Suprapubic skin (tissue), 4 donors: ENCODE measurements at regions not wholly inside any gene's neighbourhood (a gene's known extent, or its start where the extent isn't known, plus 50 kb on each side); places are given as distances from the start of the nearest gene placed in this dataset.
"Not testable (repeated sequence)": the region's sequence is repeated elsewhere in the genome, so short reads cannot be mapped to it uniquely, and the experiment has no call there.

Source experiments
- DNase-seq, 2 donors: peaks; one replicate each; pipeline ENCODE4 v3.0.0-alpha.2; 2019; ENCODE audit warnings: low spot score in 2 of 2
- H3K27ac ChIP-seq: fragments of 200-600 bp; sonication (generic); one replicate; pipeline ENCODE4 v1.5.1; 2019
- H3K27me3 ChIP-seq: fragments of 200-600 bp; sonication (generic); one replicate; pipeline ENCODE4 v1.5.1; 2019
- H3K36me3 ChIP-seq: fragments of 200-600 bp; sonication (generic); one replicate; pipeline ENCODE4 v1.5.1; 2019
- H3K4me1 ChIP-seq: fragments of 200-600 bp; sonication (generic); one replicate; pipeline ENCODE4 v1.5.1; 2019
- H3K4me3 ChIP-seq: fragments of 200-600 bp; sonication (generic); one replicate; pipeline ENCODE4 v1.5.1; 2019; ENCODE audit warnings: mild to moderate bottlenecking
- H3K9me3 ChIP-seq: fragments of 200-600 bp; sonication (generic); one replicate; pipeline ENCODE4 v1.5.1; 2019
- EP300 ChIP-seq: sonication (generic); formaldehyde crosslinking; IDR thresholded peaks from one replicate; pipeline ENCODE4 v1.6.1; 2017; ENCODE audit warnings: antibody characterized with exemption
- POLR2A ChIP-seq, 2 donors: fragments of 450-650 bp; IDR thresholded peaks; one replicate each; pipeline ENCODE4 v1.6.1; 2017; ENCODE audit warnings: antibody characterized with exemption in 2 of 2, mild to moderate bottlenecking in 2 of 2, moderate library complexity in 2 of 2
- POLR2AphosphoS5 ChIP-seq, 3 donors: sonication (generic); formaldehyde crosslinking; IDR thresholded peaks; one replicate each; pipeline ENCODE4 v1.6.1; 2017; ENCODE audit warnings: antibody characterized with exemption in 3 of 3
- WGBS: methylation state at CpG from one replicate; pipeline ENCODE4 v1.1.5; 2018; 5-methylcytosine and 5-hydroxymethylcytosine counted together
- TF ChIP-seq, protein P1 (sequence below), 2 donors: fragments of 200-600 bp in 1 of 2; fragments of 450-650 bp in 1 of 2; sonication (generic) in 1 of 2; IDR thresholded peaks; one replicate each; pipeline ENCODE4 v1.5.1; 2016 to 2019; ENCODE audit warnings: antibody characterized with exemption in 2 of 2, mild to moderate bottlenecking in 1 of 2, moderate library complexity in 1 of 2

- Histone ChIP-seq H3K27ac (no peak overlapping the region), H3K4me1 (no peaks in the 10 kb centered on the region), H3K27me3 (no peaks in the 10 kb centered on the region), H3K4me3 (no peak overlapping the region), H3K9me3 (no peaks in the 10 kb centered on the region), H3K36me3 (no peaks in the 10 kb centered on the region)
- no peak for DNase-seq
- TF ChIP-seq, protein P1, sequence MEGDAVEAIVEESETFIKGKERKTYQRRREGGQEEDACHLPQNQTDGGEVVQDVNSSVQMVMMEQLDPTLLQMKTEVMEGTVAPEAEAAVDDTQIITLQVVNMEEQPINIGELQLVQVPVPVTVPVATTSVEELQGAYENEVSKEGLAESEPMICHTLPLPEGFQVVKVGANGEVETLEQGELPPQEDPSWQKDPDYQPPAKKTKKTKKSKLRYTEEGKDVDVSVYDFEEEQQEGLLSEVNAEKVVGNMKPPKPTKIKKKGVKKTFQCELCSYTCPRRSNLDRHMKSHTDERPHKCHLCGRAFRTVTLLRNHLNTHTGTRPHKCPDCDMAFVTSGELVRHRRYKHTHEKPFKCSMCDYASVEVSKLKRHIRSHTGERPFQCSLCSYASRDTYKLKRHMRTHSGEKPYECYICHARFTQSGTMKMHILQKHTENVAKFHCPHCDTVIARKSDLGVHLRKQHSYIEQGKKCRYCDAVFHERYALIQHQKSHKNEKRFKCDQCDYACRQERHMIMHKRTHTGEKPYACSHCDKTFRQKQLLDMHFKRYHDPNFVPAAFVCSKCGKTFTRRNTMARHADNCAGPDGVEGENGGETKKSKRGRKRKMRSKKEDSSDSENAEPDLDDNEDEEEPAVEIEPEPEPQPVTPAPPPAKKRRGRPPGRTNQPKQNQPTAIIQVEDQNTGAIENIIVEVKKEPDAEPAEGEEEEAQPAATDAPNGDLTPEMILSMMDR (IDR thresholded peaks at IDR 0.05) = no peak
- TF ChIP-seq POLR2AphosphoS5 (IDR thresholded peaks at IDR 0.05) (no peak), EP300 (no peak), POLR2A (IDR thresholded peaks at IDR 0.05) (no peak)
- WGBS = 95% methylated on average over 4 of the region's 7 CpGs
Observed at GRCh38 chr3:98681486-98681885, 81.7 kb upstream of the ST3GAL6 start.

DNA sequence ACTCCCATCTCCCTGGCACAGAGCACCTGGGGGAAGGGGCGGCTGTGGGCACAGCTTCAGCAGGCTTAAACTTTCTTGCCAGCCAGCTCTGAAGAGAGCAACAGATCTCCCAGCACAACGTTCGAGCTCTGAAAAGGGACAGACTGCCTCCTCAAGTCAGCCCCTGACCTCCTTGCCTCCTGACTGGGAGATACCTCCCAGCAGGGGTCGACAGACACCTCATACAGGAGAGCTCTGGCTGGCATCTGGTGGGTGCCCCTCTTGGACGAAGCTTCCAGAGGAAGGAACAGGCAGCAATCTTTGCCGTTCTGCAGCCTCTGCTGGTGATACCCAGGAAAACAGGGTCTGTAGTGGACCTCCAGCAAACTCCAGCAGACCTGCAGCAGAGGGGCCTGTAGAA is 80.7 kb upstream of the ST3GAL6 start:
- H3K9me3 ChIP-seq, H3K27ac ChIP-seq, H3K4me3 ChIP-seq, DNase-seq, H3K27me3 ChIP-seq, H3K36me3 ChIP-seq, H3K4me1 ChIP-seq: not testable (repeated sequence)
- WGBS = 93% methylated on average over 6 of the region's 6 CpGs

DNA sequence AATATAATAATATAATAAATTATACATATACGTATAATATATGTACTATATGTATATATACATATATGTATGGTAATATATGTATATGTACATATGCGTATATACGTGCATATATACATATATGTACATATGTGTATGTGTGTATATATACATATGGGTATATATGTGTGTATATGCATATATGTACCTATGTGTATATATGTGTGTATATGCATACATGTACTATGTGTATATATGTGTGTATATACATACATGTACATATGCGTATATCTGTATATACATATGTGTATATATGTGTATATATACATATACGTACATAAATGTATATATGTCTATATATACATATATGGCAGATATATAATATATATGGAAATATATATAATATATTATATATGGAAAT is 74.8 kb upstream of the ST3GAL6 start:
- H3K36me3 ChIP-seq = no peaks in the 10 kb centered on the region
- no peaks in the 10 kb centered on the region for H3K27me3 ChIP-seq
- no peaks in the 10 kb centered on the region for H3K9me3 ChIP-seq
- H3K27ac ChIP-seq = no peak overlapping the region
- no peak for TF ChIP-seq POLR2A (IDR thresholded peaks at IDR 0.05)
- TF ChIP-seq, protein P1 (IDR thresholded peaks at IDR 0.05) = no peak
- TF ChIP-seq POLR2AphosphoS5 (IDR thresholded peaks at IDR 0.05) = no peak
- TF ChIP-seq EP300 = no peak
- DNase-seq = no peak
- 96% methylated on average over 5 of the region's 5 CpGs for WGBS
- no peaks in the 10 kb centered on the region for H3K4me1 ChIP-seq
- no peak overlapping the region for H3K4me3 ChIP-seq

DNA sequence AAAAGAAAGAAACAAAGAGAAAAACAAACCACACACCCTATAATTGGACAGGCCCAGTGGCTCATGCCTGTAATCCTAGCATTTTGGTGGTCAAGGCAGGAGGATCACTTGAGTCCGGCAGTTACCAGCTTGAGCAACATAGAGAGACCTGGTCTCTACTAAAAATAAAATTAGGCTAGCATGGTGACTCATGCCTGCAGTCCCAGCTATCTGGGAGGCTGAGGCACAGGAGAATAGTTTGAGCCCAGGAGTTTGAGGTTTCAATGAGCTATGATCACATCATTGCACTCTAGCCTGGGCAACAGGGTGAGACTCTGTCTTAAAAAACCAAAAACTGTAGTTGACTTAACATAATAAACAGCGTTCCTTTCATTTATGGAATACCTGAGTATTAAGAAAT is 72.3 kb upstream of the ST3GAL6 start:
- H3K27me3 ChIP-seq = no peaks in the 10 kb centered on the region
- no peak for DNase-seq
- no peak overlapping the region for H3K27ac ChIP-seq
- no peaks in the 10 kb centered on the region for H3K36me3 ChIP-seq
- H3K4me3 ChIP-seq = no peak overlapping the region
- TF ChIP-seq POLR2AphosphoS5 (IDR thresholded peaks at IDR 0.05) = no peak
- TF ChIP-seq POLR2A (IDR thresholded peaks at IDR 0.05) = no peak
- no peak for TF ChIP-seq EP300
- TF ChIP-seq, protein P1 (IDR thresholded peaks at IDR 0.05) = no peak
- H3K9me3 ChIP-seq = no peaks in the 10 kb centered on the region
- 98% methylated on average over 2 of the region's 2 CpGs for WGBS
- H3K4me1 ChIP-seq = no peaks in the 10 kb centered on the region

- Histone ChIP-seq H3K27ac (no peak overlapping the region), H3K9me3 (no peaks in the 10 kb centered on the region), H3K36me3 (no peaks in the 10 kb centered on the region), H3K4me3 (no peak overlapping the region), H3K4me1 (no peaks in the 10 kb centered on the region), H3K27me3 (no peaks in the 10 kb centered on the region)
- no peak for DNase-seq
- TF ChIP-seq, protein P1 (IDR thresholded peaks at IDR 0.05) = no peak
- TF ChIP-seq EP300 (no peak), POLR2AphosphoS5 (IDR thresholded peaks at IDR 0.05) (no peak), POLR2A (IDR thresholded peaks at IDR 0.05) (no peak)
- 61% methylated on average over 1 of the region's 1 CpG for WGBS
Observed at GRCh38 chr3:98691897-98692296, 71.2 kb upstream of the ST3GAL6 start.

DNA sequence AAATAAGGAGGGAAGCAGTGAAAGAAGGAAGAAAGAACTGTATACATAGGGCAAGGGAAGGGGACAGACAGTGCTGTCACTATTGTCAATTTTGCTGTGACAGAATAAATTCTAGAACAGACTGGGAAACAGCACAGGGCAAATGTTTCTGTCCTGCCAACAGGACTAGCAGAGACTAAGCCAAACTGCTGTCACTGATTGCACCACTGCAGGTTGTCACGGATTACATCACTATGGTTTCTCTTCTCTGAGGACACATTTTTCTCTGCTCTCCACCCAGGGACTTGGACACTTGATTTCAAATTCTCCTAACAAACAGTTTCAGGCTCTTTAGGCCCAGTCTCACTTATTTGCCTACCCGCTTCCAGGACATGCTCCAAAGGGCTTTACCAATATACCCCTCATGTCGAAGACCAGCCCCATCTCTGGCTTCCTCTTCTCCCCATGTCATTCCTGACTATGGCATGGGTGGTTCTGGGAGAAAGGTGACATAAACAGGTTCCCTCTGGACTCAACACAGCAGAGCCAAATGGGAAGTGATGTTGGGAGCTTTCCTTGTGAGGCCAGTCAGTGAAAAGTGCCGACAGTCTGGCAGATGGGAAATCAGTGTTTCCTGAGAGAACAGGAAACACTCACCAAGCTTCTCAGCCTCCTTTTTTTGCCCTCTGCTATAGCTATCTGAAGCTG is 70.2 kb upstream of the ST3GAL6 start:
- no peak for DNase-seq
- H3K4me1 ChIP-seq = no peaks in the 10 kb centered on the region
- no peaks in the 10 kb centered on the region for H3K9me3 ChIP-seq
- WGBS = 57% methylated on average over 4 of the region's 4 CpGs
- no peaks in the 10 kb centered on the region for H3K36me3 ChIP-seq
- no peak overlapping the region for H3K4me3 ChIP-seq
- TF ChIP-seq POLR2AphosphoS5 (IDR thresholded peaks at IDR 0.05) = no peak
- TF ChIP-seq, protein P1 (IDR thresholded peaks at IDR 0.05) = no peak
- no peak for TF ChIP-seq EP300
- TF ChIP-seq POLR2A (IDR thresholded peaks at IDR 0.05) = no peak
- H3K27ac ChIP-seq = no peak overlapping the region
- no peaks in the 10 kb centered on the region for H3K27me3 ChIP-seq
